GM23248 (cell line): ENCODE measurements at regions not wholly inside any gene's neighbourhood (a gene's known extent, or its start where the extent isn't known, plus 50 kb on each side); places are given as distances from the start of the nearest gene placed in this dataset.

Experiments
- EZH2 ChIP-seq: fragments of 200-600 bp; sonication (generic); IDR thresholded peaks from 2 replicates; pipeline ENCODE4 v1.6.1; 2018; ENCODE audit warnings: antibody characterized with exemption, mild to moderate bottlenecking; ENCODE audit not compliant: insufficient read depth, poor library complexity, severe bottlenecking
- EZH2phosphoT487 ChIP-seq: fragments of 200-600 bp; sonication (generic); IDR thresholded peaks from 2 replicates; pipeline ENCODE4 v1.6.1; 2018; ENCODE audit warnings: antibody characterized with exemption, moderate library complexity, mild to moderate bottlenecking, low read depth; ENCODE audit not compliant: insufficient read depth

- TF ChIP-seq EZH2 = no peak
- no peak for TF ChIP-seq EZH2phosphoT487
Observed at GRCh38 chr7:130914554-130915294, 180.7 kb upstream of the KLF14 start.
